Panc1 (cell line): ENCODE measurements at regions not wholly inside any gene's neighbourhood (a gene's known extent, or its start where the extent isn't known, plus 50 kb on each side); places are given as distances from the start of the nearest gene placed in this dataset.

Experiments
- CTCF ChIP-seq: fragments of 450-650 bp; IDR thresholded peaks from 2 replicates; pipeline ENCODE4 v1.5.1; 2017; ENCODE audit warnings: mild to moderate bottlenecking
- POLR2AphosphoS5 ChIP-seq: IDR thresholded peaks from 2 replicates; pipeline ENCODE4 v1.6.1; 2012; ENCODE audit warnings: mild to moderate bottlenecking, low read depth, low read length, moderate library complexity

GRCh38 chr13:40148101-40148500, 492.6 kb downstream of the COG6 start:
- no peak for TF ChIP-seq CTCF
- no peak for TF ChIP-seq POLR2AphosphoS5
